GM12878 (cell line): ENCODE measurements at regions not wholly inside any gene's neighbourhood (a gene's known extent, or its start where the extent isn't known, plus 50 kb on each side); places are given as distances from the start of the nearest gene placed in this dataset.

ENCODE experiments used
- BCLAF1 ChIP-seq: fragments of 450-650 bp; IDR thresholded peaks from 2 replicates; pipeline ENCODE4 v1.6.1; 2017; ENCODE audit warnings: antibody characterized with exemption, mild to moderate bottlenecking, moderate library complexity
- CBX3 ChIP-seq: fragments of 200-600 bp; sonication (generic); IDR thresholded peaks from 2 replicates; pipeline ENCODE4 v1.6.1; 2016; ENCODE audit warnings: low read depth, borderline replicate concordance
- CTCF ChIP-seq, 3 experiments: IDR thresholded peaks in 2 of 3; conservative IDR thresholded peaks in 1 of 3; 2 replicates each; pipeline ENCODE4 v1.5.1; 2011; ENCODE audit warnings: low read depth in 3 of 3, low read length in 3 of 3, mild to moderate bottlenecking in 3 of 3, control low read depth in 2 of 3, moderate library complexity in 2 of 3, inconsistent platforms in 1 of 3, mixed read lengths in 1 of 3; ENCODE audit not compliant: control insufficient read depth in 2 of 3, insufficient read depth in 1 of 3; ENCODE audit errors: extremely low read depth in 1 of 3
- E2F4 ChIP-seq: IDR thresholded peaks from 2 replicates; pipeline ENCODE4 v1.6.1; 2012; ENCODE audit warnings: low read depth, low read length, improper control_type of control experiment
- EED ChIP-seq: sonication (generic); IDR thresholded peaks from 2 replicates; pipeline ENCODE4 v1.6.1; 2016; ENCODE audit warnings: antibody characterized with exemption, low read depth
- EGR1 ChIP-seq, 2 experiments: IDR thresholded peaks; 1 replicate in 1 of 2; 2 replicates in 1 of 2; pipeline ENCODE4 v1.6.1; 2011 to 2012; ENCODE audit warnings: low read depth in 2 of 2, low read length in 2 of 2, borderline replicate concordance in 1 of 2, mild to moderate bottlenecking in 1 of 2, moderate library complexity in 1 of 2
- IRF3 ChIP-seq: fragments of 450-650 bp; IDR thresholded peaks from 2 replicates; pipeline ENCODE4 v1.6.1; 2014; ENCODE audit warnings: mild to moderate bottlenecking
- PAX5 ChIP-seq: IDR thresholded peaks from 2 replicates; pipeline ENCODE4 v1.6.1; 2011; ENCODE audit warnings: low read depth, low read length, borderline replicate concordance
- PAX8 ChIP-seq: fragments of 450-650 bp; IDR thresholded peaks from 2 replicates; pipeline ENCODE4 v1.6.1; 2017; ENCODE audit warnings: mild to moderate bottlenecking, moderate library complexity
- POLR2AphosphoS2 ChIP-seq: IDR thresholded peaks from 2 replicates; pipeline ENCODE4 v1.6.1; 2011; ENCODE audit warnings: low read depth, mild to moderate bottlenecking, low read length, improper control_type of control experiment, moderate library complexity
- POU2F2 ChIP-seq: IDR thresholded peaks from 3 replicates; pipeline ENCODE4 v1.6.1; 2011; ENCODE audit warnings: low read depth, mild to moderate bottlenecking, low read length, borderline replicate concordance
- PRDM15 ChIP-seq: fragments of 450-650 bp; formaldehyde crosslinking; IDR thresholded peaks from 2 replicates; pipeline ENCODE4 v1.4.0; 2020; ENCODE audit warnings: mild to moderate bottlenecking, moderate library complexity
- RAD21 ChIP-seq: IDR thresholded peaks from 2 replicates; pipeline ENCODE4 v1.6.1; 2011; ENCODE audit warnings: mild to moderate bottlenecking, low read depth, low read length, moderate library complexity; ENCODE audit not compliant: insufficient read depth
- RUNX3 ChIP-seq: IDR thresholded peaks from 2 replicates; pipeline ENCODE4 v1.6.1; 2012; ENCODE audit warnings: low read length, inconsistent platforms
- SMAD5 ChIP-seq: IDR thresholded peaks from 2 replicates; pipeline ENCODE4 v1.6.1; 2016; ENCODE audit warnings: antibody characterized with exemption, low read depth
- STAT1 ChIP-seq: fragments of 450-650 bp; conservative IDR thresholded peaks from 2 replicates; pipeline ENCODE4 v1.6.1; 2014; ENCODE audit warnings: antibody characterized with exemption, mild to moderate bottlenecking
- TBL1XR1 ChIP-seq: IDR thresholded peaks from 2 replicates; pipeline ENCODE4 v1.6.1; 2012; ENCODE audit warnings: low read depth, low read length, improper control_type of control experiment
- TCF12 ChIP-seq: IDR thresholded peaks from 2 replicates; pipeline ENCODE4 v1.6.1; 2011; ENCODE audit warnings: low read depth, mild to moderate bottlenecking, low read length
- ZBED1 ChIP-seq: IDR thresholded peaks from 2 replicates; pipeline ENCODE4 v1.6.1; 2016; ENCODE audit warnings: borderline replicate concordance

- TF ChIP-seq RAD21 (peak; percentile 53), RUNX3 (peak; percentile 81), TCF12 (peak; percentile 77), PAX5 (peak; percentile 84), CTCF (IDR thresholded peaks at IDR 0.05 in 2 of 3, conservative IDR thresholded peaks at IDR 0.05 in 1 of 3; ENCODE audit: control insufficient read depth in 2 of 3, extremely low read depth in 1 of 3, insufficient read depth in 1 of 3, low read depth in 3 of 3, low read length in 3 of 3) (peak; percentile 59 to 81 (median 77)), SMAD5 (no peak), PRDM15 (CRISPR knock-in tag) (no peak), IRF3 (no peak), ZBED1 (peak; percentile 34; the same call in 1 of the 2 replicates), POLR2AphosphoS2 (no peak), POU2F2 (peak; percentile 60; the same call in 1 of the 3 replicates), EED (peak; percentile 98), CBX3 (no peak), E2F4 (no peak), PAX8 (no peak), EGR1 (IDR thresholded peaks at IDR 0.05; ENCODE audit: borderline replicate concordance in 1 of 2, low read depth in 2 of 2, low read length in 2 of 2) (peak in 1 of 2 experiments; percentile 90; a peak in 2 of 3 replicates), BCLAF1 (no peak), STAT1 (no peak), TBL1XR1 (peak; percentile 93; the same call in 1 of the 2 replicates)
Measured at GRCh38 chr7:25894902-25895791, 256.9 kb upstream of the NFE2L3 start (continued).
